CD4-positive, alpha-beta T cell (primary cell): ENCODE measurements at regions not wholly inside any gene's neighbourhood (a gene's known extent, or its start where the extent isn't known, plus 50 kb on each side); places are given as distances from the start of the nearest gene placed in this dataset.

ENCODE experiments used
- ATAC-seq: fragments of 200-7000 bp; cut with Tn5 transposase; one replicate; pipeline ENCODE4 v1.10.0; 2022; ENCODE audit warnings: mild to moderate bottlenecking; ENCODE audit not compliant: poor library complexity
- CTCF ChIA-PET: fragments of 350-600 bp; sonication (Branson Sonifier 250); formaldehyde crosslinking; loops from one replicate; lab custom pipeline; 2021; ENCODE audit warnings: antibody characterized with exemption, inconsistent platforms; lab: Charles Lee
- POLR2A ChIA-PET: fragments of 350-600 bp; sonication (Branson Sonifier 250); formaldehyde crosslinking; loops from one replicate; lab custom pipeline; 2021; ENCODE audit warnings: antibody characterized with exemption, inconsistent platforms; lab: Charles Lee
- DNase-seq, 14 experiments: peaks; one replicate each; pipeline ENCODE4 v3.0.0-alpha.2; 2013 to 2020; ENCODE audit warnings: mixed read lengths in 2 of 14
- H3K27ac ChIP-seq, 2 donors: one replicate each; pipeline versions ENCODE4 v1.5.1 to v1.7.0; 2013; ENCODE audit warnings: low read length in 2 of 2, low read depth in 1 of 2, mild to moderate bottlenecking in 1 of 2
- H3K27me3 ChIP-seq, 2 experiments: 1 replicate in 1 of 2; 2 replicates in 1 of 2; pipeline versions ENCODE4 v1.6.1 to v1.7.0; 2013; ENCODE audit warnings: low read length in 2 of 2, control low read depth in 1 of 2, mild to moderate bottlenecking in 1 of 2, moderate library complexity in 1 of 2; ENCODE audit not compliant: insufficient read depth in 2 of 2, control insufficient read depth in 1 of 2
- H3K36me3 ChIP-seq: one replicate; pipeline ENCODE4 v1.6.1; 2013; ENCODE audit warnings: low read length, control low read depth; ENCODE audit not compliant: insufficient read depth
- H3K4me1 ChIP-seq: one replicate; pipeline ENCODE4 v1.6.1; 2013; ENCODE audit warnings: low read length, control low read depth; ENCODE audit not compliant: insufficient read depth
- H3K4me3 ChIP-seq: one replicate; pipeline ENCODE4 v1.5.1; 2013; ENCODE audit warnings: mild to moderate bottlenecking, low read length, moderate library complexity
- H3K9me3 ChIP-seq, 2 experiments: 1 replicate in 1 of 2; 2 replicates in 1 of 2; pipeline versions ENCODE4 v1.6.1 to v1.7.0; 2013; ENCODE audit warnings: low read length in 2 of 2, mild to moderate bottlenecking in 2 of 2, control low read depth in 1 of 2, moderate library complexity in 1 of 2; ENCODE audit not compliant: control insufficient read depth in 1 of 2, insufficient read depth in 1 of 2
- H3K27ac Mint-ChIP-seq: one replicate; pipeline ENCODE4 v1.8.0; 2020; ENCODE audit warnings: mixed read lengths
- H3K27me3 Mint-ChIP-seq: one replicate; pipeline ENCODE4 v1.8.0; 2021; ENCODE audit warnings: mixed read lengths
- H3K36me3 Mint-ChIP-seq: one replicate; pipeline ENCODE4 v1.8.0; 2021; ENCODE audit warnings: low read depth, mixed read lengths
- H3K4me1 Mint-ChIP-seq: one replicate; pipeline ENCODE4 v1.8.0; 2021; ENCODE audit warnings: low read depth, mixed read lengths
- H3K4me3 Mint-ChIP-seq: one replicate; pipeline ENCODE4 v1.8.0; 2020; ENCODE audit warnings: mild to moderate bottlenecking, mixed read lengths
- H3K9me3 Mint-ChIP-seq: one replicate; pipeline ENCODE4 v1.8.0; 2020; ENCODE audit warnings: mixed read lengths
- intact Hi-C, 2 experiments: fragments of 100-400 bp; cut with DNase I in 1 of 2; cut with micrococcal nuclease in 1 of 2; formaldehyde crosslinking; loops; one replicate each; pipeline versions ENCODE4 v1.15.1 to v1.9.0; 2023 to 2025; cut with DNase I, micrococcal nuclease
- TF ChIP-seq, protein P1 (sequence below): fragments of 200-600 bp; IDR thresholded peaks from one replicate; pipeline ENCODE4 v1.8.0; 2022; ENCODE audit warnings: antibody characterized with exemption, mild to moderate bottlenecking

- no peak overlapping the region for H3K27ac Mint-ChIP-seq
- Histone ChIP-seq H3K4me1 (no peaks in the 10 kb centered on the region), H3K27ac (no peak overlapping the region), H3K9me3 (no peaks in the 10 kb centered on the region), H3K36me3 (no peaks in the 10 kb centered on the region), H3K27me3 (no peaks in the 10 kb centered on the region), H3K4me3 (no peak overlapping the region)
- peaks cover 16% of the 10 kb centered on the region for H3K27me3 Mint-ChIP-seq
- DNase-seq (no peak), ATAC-seq (no peak)
- POLR2A ChIA-PET, result no interaction called here
- H3K9me3 Mint-ChIP-seq, result peaks cover 3% of the 10 kb centered on the region
- CTCF ChIA-PET, result no interaction called here
- TF ChIP-seq, protein P1, sequence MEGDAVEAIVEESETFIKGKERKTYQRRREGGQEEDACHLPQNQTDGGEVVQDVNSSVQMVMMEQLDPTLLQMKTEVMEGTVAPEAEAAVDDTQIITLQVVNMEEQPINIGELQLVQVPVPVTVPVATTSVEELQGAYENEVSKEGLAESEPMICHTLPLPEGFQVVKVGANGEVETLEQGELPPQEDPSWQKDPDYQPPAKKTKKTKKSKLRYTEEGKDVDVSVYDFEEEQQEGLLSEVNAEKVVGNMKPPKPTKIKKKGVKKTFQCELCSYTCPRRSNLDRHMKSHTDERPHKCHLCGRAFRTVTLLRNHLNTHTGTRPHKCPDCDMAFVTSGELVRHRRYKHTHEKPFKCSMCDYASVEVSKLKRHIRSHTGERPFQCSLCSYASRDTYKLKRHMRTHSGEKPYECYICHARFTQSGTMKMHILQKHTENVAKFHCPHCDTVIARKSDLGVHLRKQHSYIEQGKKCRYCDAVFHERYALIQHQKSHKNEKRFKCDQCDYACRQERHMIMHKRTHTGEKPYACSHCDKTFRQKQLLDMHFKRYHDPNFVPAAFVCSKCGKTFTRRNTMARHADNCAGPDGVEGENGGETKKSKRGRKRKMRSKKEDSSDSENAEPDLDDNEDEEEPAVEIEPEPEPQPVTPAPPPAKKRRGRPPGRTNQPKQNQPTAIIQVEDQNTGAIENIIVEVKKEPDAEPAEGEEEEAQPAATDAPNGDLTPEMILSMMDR, result no peak
- H3K4me3 Mint-ChIP-seq, result no peak overlapping the region
- no peaks in the 10 kb centered on the region for H3K36me3 Mint-ChIP-seq
- intact Hi-C loops, result no loop called here
- H3K4me1 Mint-ChIP-seq, result no peaks in the 10 kb centered on the region
These were observed 351.3 kb upstream of the CCDC54 start for GRCh38 chr3:107025961-107026360.

DNA sequence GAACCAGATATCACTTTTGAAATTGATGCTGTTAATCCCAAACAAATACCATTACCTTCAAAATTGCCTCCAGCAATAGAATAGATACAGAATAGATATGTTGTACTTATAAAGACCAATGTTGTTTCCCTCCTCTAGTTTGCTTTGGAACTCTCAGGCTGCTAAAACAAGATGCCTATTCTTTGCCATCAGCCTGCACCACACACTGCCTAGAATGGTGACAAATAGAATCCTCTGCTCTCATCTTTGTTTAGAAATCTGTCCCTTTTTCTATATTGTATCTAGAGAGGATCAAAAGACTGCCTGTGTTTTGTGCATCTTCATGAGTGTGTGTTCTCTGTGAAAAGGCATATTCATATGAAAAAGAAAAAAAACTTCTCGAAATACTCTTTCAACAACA is 349.2 kb upstream of the CCDC54 start:
- no peaks in the 10 kb centered on the region for H3K4me1 ChIP-seq
- TF ChIP-seq, protein P1, result no peak
- DNase-seq (no peak), ATAC-seq (no peak)
- H3K4me3 ChIP-seq, result no peak overlapping the region
- Mint-ChIP-seq H3K4me1 (no peaks in the 10 kb centered on the region), H3K27me3 (peaks cover 16% of the 10 kb centered on the region), H3K36me3 (no peaks in the 10 kb centered on the region), H3K9me3 (peaks cover 3% of the 10 kb centered on the region), H3K27ac (no peak overlapping the region), H3K4me3 (no peak overlapping the region)
- CTCF ChIA-PET, result no interaction called here
- H3K36me3 ChIP-seq, result no peaks in the 10 kb centered on the region
- no peaks in the 10 kb centered on the region for H3K27me3 ChIP-seq
- POLR2A ChIA-PET, result no interaction called here
- H3K27ac ChIP-seq, result no peak overlapping the region
- intact Hi-C loops, result no loop called here
- H3K9me3 ChIP-seq, result no peaks in the 10 kb centered on the region

DNA sequence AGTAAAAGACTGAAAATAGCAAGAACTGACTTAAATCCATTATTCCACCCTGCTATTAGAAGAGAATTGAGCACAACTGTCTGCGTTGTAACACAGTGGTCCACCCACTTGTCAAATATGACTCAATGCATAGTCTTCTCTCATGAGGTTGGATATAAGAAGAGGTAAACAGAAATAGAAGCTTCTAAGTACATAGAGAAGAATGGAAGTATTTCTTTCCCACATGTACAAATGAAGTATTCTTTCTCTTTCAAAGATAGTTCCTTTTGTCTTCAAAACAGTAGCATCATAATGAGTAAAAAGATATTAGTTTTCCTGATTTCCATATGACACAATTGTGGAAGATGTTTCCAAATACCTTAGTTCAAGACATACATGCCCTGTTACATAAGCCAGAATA is 348.6 kb upstream of the CCDC54 start:
- H3K27me3 ChIP-seq, result no peaks in the 10 kb centered on the region
- Mint-ChIP-seq H3K36me3 (no peaks in the 10 kb centered on the region), H3K4me3 (no peak overlapping the region), H3K4me1 (no peaks in the 10 kb centered on the region), H3K27ac (no peak overlapping the region), H3K27me3 (peaks cover 16% of the 10 kb centered on the region), H3K9me3 (peaks cover 3% of the 10 kb centered on the region)
- ChIA-PET CTCF (no interaction called here), POLR2A (no interaction called here)
- no peaks in the 10 kb centered on the region for H3K4me1 ChIP-seq
- ATAC-seq (no peak), DNase-seq (no peak)
- H3K4me3 ChIP-seq, result no peak overlapping the region
- TF ChIP-seq, protein P1, result no peak
- no peak overlapping the region for H3K27ac ChIP-seq
- intact Hi-C loops, result no loop called here
- no peaks in the 10 kb centered on the region for H3K9me3 ChIP-seq
- H3K36me3 ChIP-seq, result no peaks in the 10 kb centered on the region
